Colonic mucosa (tissue), 4 donors: ENCODE measurements at regions not wholly inside any gene's neighbourhood (a gene's known extent, or its start where the extent isn't known, plus 50 kb on each side); places are given as distances from the start of the nearest gene placed in this dataset.

Experiments
- DNase-seq: peaks from one replicate; pipeline ENCODE4 v3.0.0-alpha.2; 2020
- H3K27ac ChIP-seq: fragments of 200-600 bp; one replicate; pipeline ENCODE4 v1.8.0; 2021
- H3K27me3 ChIP-seq: fragments of 200-600 bp; one replicate; pipeline ENCODE4 v1.8.0; 2021
- H3K36me3 ChIP-seq: fragments of 200-600 bp; one replicate; pipeline ENCODE4 v1.8.0; 2021
- H3K4me1 ChIP-seq: fragments of 200-600 bp; one replicate; pipeline ENCODE4 v1.8.0; 2021; ENCODE audit warnings: mild to moderate bottlenecking
- H3K4me3 ChIP-seq: fragments of 200-600 bp; one replicate; pipeline ENCODE4 v1.8.0; 2021
- H3K9ac ChIP-seq, 2 donors: one replicate each; pipeline ENCODE4 v1.7.0; 2013; ENCODE audit warnings: control low read depth in 2 of 2, low read depth in 2 of 2, low read length in 2 of 2
- H3K9me3 ChIP-seq: fragments of 200-600 bp; one replicate; pipeline ENCODE4 v1.8.0; 2021
- CTCF ChIP-seq: fragments of 200-600 bp; IDR thresholded peaks from one replicate; pipeline ENCODE4 v1.8.0; 2022; ENCODE audit warnings: antibody characterized with exemption, mild to moderate bottlenecking
- intact Hi-C: fragments of 100-400 bp; cut with DNase I; formaldehyde crosslinking; loops from one replicate; pipeline ENCODE4 v1.14.1; 2022
- donor health status: healthy.
- donor health status: DM: no; HTN: no; CAD: no.
- donor health status: DM: no; HTN: no; CAD: no.

GRCh38 chr2:20534913-20535801 lies 88.3 kb downstream of the RHOB start:
- intact Hi-C loops: no loop called here
- H3K27me3 ChIP-seq: no peaks in the 10 kb centered on the region
- no peak overlapping the region for H3K4me3 ChIP-seq
- no peaks in the 10 kb centered on the region for H3K4me1 ChIP-seq
- no peaks in the 10 kb centered on the region for H3K9me3 ChIP-seq
- no peak for DNase-seq
- no peak for TF ChIP-seq CTCF
- no peak overlapping the region for H3K27ac ChIP-seq
- H3K9ac ChIP-seq: no peak overlapping the region
- H3K36me3 ChIP-seq: no peaks in the 10 kb centered on the region

GRCh38 chr2:20536619-20537422 lies 89.9 kb downstream of the RHOB start:
- Histone ChIP-seq H3K27me3 (no peaks in the 10 kb centered on the region), H3K36me3 (no peaks in the 10 kb centered on the region), H3K9ac (no peak overlapping the region), H3K4me1 (no peaks in the 10 kb centered on the region), H3K9me3 (no peaks in the 10 kb centered on the region), H3K4me3 (no peak overlapping the region), H3K27ac (no peak overlapping the region)
- TF ChIP-seq CTCF: no peak
- intact Hi-C loops: no loop called here
- no peak for DNase-seq

- intact Hi-C loops: no loop called here
- TF ChIP-seq CTCF: no peak
- Histone ChIP-seq H3K4me3 (no peak overlapping the region), H3K36me3 (no peaks in the 10 kb centered on the region), H3K9ac (no peak overlapping the region), H3K27me3 (no peaks in the 10 kb centered on the region), H3K27ac (no peak overlapping the region), H3K9me3 (no peaks in the 10 kb centered on the region), H3K4me1 (no peaks in the 10 kb centered on the region)
- no peak for DNase-seq
Observed at GRCh38 chr2:20537423-20538307, 90.8 kb downstream of the RHOB start.

- no peak for DNase-seq
- Histone ChIP-seq H3K27ac (no peak overlapping the region), H3K27me3 (no peaks in the 10 kb centered on the region), H3K9me3 (no peaks in the 10 kb centered on the region), H3K4me3 (no peak overlapping the region), H3K4me1 (no peaks in the 10 kb centered on the region), H3K36me3 (no peaks in the 10 kb centered on the region), H3K9ac (no peak overlapping the region)
- TF ChIP-seq CTCF: no peak
- intact Hi-C loops: no loop called here
Observed at GRCh38 chr2:20538308-20539132, 91.6 kb downstream of the RHOB start.
